ENCODE measurements at regions not wholly inside any gene's neighbourhood (a gene's known extent, or its start where the extent isn't known, plus 50 kb on each side); places are given as distances from the start of the nearest gene placed in this dataset.

DNA sequence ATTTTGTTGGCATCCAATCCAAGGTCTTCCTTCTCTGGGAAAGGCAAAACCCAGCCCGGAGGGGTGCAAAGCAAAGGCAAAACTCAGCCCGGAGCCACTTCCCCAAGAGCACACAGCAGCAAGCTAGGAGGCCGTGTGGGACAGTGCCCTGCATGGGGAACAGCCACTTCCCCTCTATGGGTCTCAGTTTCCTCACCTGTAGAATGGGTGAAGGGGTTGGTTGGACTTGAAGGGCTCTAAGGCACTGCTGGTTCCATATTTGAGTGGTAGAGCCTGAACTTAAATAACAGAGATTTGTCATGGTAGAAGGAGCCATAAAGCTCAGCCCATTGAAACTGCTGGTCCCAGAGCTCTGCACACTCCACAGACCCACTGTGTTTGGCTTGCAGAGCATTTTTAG is 51.3 kb upstream of the CCDC167 start:
- TF ChIP-seq, protein P1, sequence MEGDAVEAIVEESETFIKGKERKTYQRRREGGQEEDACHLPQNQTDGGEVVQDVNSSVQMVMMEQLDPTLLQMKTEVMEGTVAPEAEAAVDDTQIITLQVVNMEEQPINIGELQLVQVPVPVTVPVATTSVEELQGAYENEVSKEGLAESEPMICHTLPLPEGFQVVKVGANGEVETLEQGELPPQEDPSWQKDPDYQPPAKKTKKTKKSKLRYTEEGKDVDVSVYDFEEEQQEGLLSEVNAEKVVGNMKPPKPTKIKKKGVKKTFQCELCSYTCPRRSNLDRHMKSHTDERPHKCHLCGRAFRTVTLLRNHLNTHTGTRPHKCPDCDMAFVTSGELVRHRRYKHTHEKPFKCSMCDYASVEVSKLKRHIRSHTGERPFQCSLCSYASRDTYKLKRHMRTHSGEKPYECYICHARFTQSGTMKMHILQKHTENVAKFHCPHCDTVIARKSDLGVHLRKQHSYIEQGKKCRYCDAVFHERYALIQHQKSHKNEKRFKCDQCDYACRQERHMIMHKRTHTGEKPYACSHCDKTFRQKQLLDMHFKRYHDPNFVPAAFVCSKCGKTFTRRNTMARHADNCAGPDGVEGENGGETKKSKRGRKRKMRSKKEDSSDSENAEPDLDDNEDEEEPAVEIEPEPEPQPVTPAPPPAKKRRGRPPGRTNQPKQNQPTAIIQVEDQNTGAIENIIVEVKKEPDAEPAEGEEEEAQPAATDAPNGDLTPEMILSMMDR (IDR thresholded peaks at IDR 0.05; ENCODE audit: control insufficient read depth, extremely low read depth, insufficient read depth): no peak
- no peak for DNase-seq (ENCODE audit: low read depth)
- no peak overlapping the region for H3K4me3 ChIP-seq (ENCODE audit: low read depth, low read length)

- TF ChIP-seq, protein P1 (IDR thresholded peaks at IDR 0.05; ENCODE audit: control insufficient read depth, extremely low read depth, insufficient read depth): no peak
- no peak overlapping the region for H3K4me3 ChIP-seq (ENCODE audit: low read depth, low read length)
- no peak for DNase-seq (ENCODE audit: low read depth)
Measured at GRCh38 chr6:37550191-37550831, 50.6 kb upstream of the CCDC167 start.

GRCh38 chr6:37549558-37549957 is 49.9 kb upstream of the CCDC167 start:
- H3K4me3 ChIP-seq (ENCODE audit: low read depth, low read length): no peak overlapping the region
- TF ChIP-seq, protein P1 (IDR thresholded peaks at IDR 0.05; ENCODE audit: control insufficient read depth, extremely low read depth, insufficient read depth): no peak
- no peak for DNase-seq (ENCODE audit: low read depth)
